ENCODE measurements at regions not wholly inside any gene's neighbourhood (a gene's known extent, or its start where the extent isn't known, plus 50 kb on each side); places are given as distances from the start of the nearest gene placed in this dataset.

- TF ChIP-seq, protein P1, sequence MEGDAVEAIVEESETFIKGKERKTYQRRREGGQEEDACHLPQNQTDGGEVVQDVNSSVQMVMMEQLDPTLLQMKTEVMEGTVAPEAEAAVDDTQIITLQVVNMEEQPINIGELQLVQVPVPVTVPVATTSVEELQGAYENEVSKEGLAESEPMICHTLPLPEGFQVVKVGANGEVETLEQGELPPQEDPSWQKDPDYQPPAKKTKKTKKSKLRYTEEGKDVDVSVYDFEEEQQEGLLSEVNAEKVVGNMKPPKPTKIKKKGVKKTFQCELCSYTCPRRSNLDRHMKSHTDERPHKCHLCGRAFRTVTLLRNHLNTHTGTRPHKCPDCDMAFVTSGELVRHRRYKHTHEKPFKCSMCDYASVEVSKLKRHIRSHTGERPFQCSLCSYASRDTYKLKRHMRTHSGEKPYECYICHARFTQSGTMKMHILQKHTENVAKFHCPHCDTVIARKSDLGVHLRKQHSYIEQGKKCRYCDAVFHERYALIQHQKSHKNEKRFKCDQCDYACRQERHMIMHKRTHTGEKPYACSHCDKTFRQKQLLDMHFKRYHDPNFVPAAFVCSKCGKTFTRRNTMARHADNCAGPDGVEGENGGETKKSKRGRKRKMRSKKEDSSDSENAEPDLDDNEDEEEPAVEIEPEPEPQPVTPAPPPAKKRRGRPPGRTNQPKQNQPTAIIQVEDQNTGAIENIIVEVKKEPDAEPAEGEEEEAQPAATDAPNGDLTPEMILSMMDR (IDR thresholded peaks at IDR 0.05): no peak
- TF ChIP-seq POLR2A (IDR thresholded peaks at IDR 0.05): no peak
Measured at GRCh38 chr6:121881974-121882667, 446.7 kb downstream of the GJA1 start.

All from ovary (tissue), 3 donors.